Panc1 (cell line): ENCODE measurements at regions not wholly inside any gene's neighbourhood (a gene's known extent, or its start where the extent isn't known, plus 50 kb on each side); places are given as distances from the start of the nearest gene placed in this dataset.
"Not testable (repeated sequence)": the region's sequence is repeated elsewhere in the genome, so short reads cannot be mapped to it uniquely, and the experiment has no call there.

ENCODE experiments used
- ATAC-seq: fragments of 200-7000 bp; cut with Tn5 transposase; 2 replicates; pipeline ENCODE4 v1.9.1; 2020; ENCODE audit warnings: mild to moderate bottlenecking, moderate library complexity
- BruUV-seq: library from RNA; stranded (reverse); fragments of 400-500 nt; replicated peaks from 2 replicates; lab custom pipeline; 2021; lab: Mats Ljungman, UMichigan
- CTCF ChIA-PET: fragments of 300-600 bp; sonication (Branson Sonifier 250); formaldehyde crosslinking; loops from one replicate; lab custom pipeline; 2022; ENCODE audit warnings: antibody characterized with exemption; lab: Charles Lee
- POLR2A ChIA-PET: fragments of 300-600 bp; sonication (Branson Sonifier 250); formaldehyde crosslinking; loops from one replicate; lab custom pipeline; 2022; ENCODE audit warnings: antibody characterized with exemption; lab: Charles Lee
- DNase-seq: peaks from one replicate; pipeline ENCODE4 v3.0.0-alpha.2; 2010; ENCODE audit warnings: low read depth, low spot score
- H3K27ac ChIP-seq: 2 replicates; pipeline ENCODE4 v1.5.1; 2011; ENCODE audit warnings: mild to moderate bottlenecking, low read length, inconsistent platforms
- H3K27me3 ChIP-seq: fragments of 200-500 bp; sonication (Bioruptor generic); 2 replicates; pipeline ENCODE4 v1.6.0; 2014; ENCODE audit warnings: low read length, inconsistent platforms; ENCODE audit not compliant: control insufficient read depth, insufficient read depth
- H3K36me3 ChIP-seq: fragments of 200-500 bp; sonication (Bioruptor generic); 2 replicates; pipeline ENCODE4 v1.5.1; 2014; ENCODE audit warnings: inconsistent platforms, mild to moderate bottlenecking, low read length, moderate library complexity; ENCODE audit not compliant: control insufficient read depth, insufficient read depth
- H3K4me1 ChIP-seq: 2 replicates; pipeline ENCODE4 v1.5.1; 2011; ENCODE audit warnings: inconsistent platforms, mild to moderate bottlenecking, low read length, moderate library complexity; ENCODE audit not compliant: control insufficient read depth, insufficient read depth
- H3K4me3 ChIP-seq, 2 experiments: 2 replicates each; pipeline ENCODE4 v1.5.1; 2011 to 2012; ENCODE audit warnings: low read depth in 2 of 2, low read length in 2 of 2, mild to moderate bottlenecking in 2 of 2, inconsistent platforms in 1 of 2, moderate library complexity in 1 of 2
- H3K9me3 ChIP-seq: fragments of 200-500 bp; sonication (Bioruptor generic); 2 replicates; pipeline ENCODE4 v1.5.1; 2014; ENCODE audit warnings: low read depth, mild to moderate bottlenecking, inconsistent platforms, low read length, moderate library complexity; ENCODE audit not compliant: control insufficient read depth, insufficient read depth
- CTCF ChIP-seq: fragments of 450-650 bp; IDR thresholded peaks from 2 replicates; pipeline ENCODE4 v1.5.1; 2017; ENCODE audit warnings: mild to moderate bottlenecking
- POLR2AphosphoS5 ChIP-seq: IDR thresholded peaks from 2 replicates; pipeline ENCODE4 v1.6.1; 2012; ENCODE audit warnings: mild to moderate bottlenecking, low read depth, low read length, moderate library complexity
- REST ChIP-seq, 2 experiments: IDR thresholded peaks; 2 replicates each; pipeline ENCODE4 v1.6.1; 2011 to 2012; ENCODE audit warnings: low read depth in 2 of 2, control low read depth in 1 of 2, low read length in 1 of 2, mild to moderate bottlenecking in 1 of 2, moderate library complexity in 1 of 2; ENCODE audit not compliant: insufficient read depth in 1 of 2
- SIN3A ChIP-seq: IDR thresholded peaks from 2 replicates; pipeline ENCODE4 v1.6.1; 2012; ENCODE audit warnings: low read depth, mild to moderate bottlenecking, low read length, moderate library complexity, borderline replicate concordance; ENCODE audit not compliant: insufficient read depth
- TCF7L2 ChIP-seq: IDR thresholded peaks from 2 replicates; pipeline ENCODE4 v1.6.1; 2011; ENCODE audit warnings: mild to moderate bottlenecking, low read depth, low read length, inconsistent platforms
- in situ Hi-C: cut with HindIII; loops from 2 replicates; pipeline ENCODE4 v1.10.0; 2016; ENCODE audit warnings: low sequenced_read_pairs, low pct_unique_long_range_greater_than_20kb
- intact Hi-C: fragments of 100-400 bp; cut with micrococcal nuclease; formaldehyde crosslinking; loops from one replicate; pipeline ENCODE4 v1.10.0; 2022; ENCODE audit not compliant: unreplicated experiment

- Histone ChIP-seq H3K27me3 (no peaks in the 10 kb centered on the region; the same call in 1 of the 2 replicates), H3K36me3 (no peaks in the 10 kb centered on the region), H3K9me3 (no peaks in the 10 kb centered on the region), H3K4me3 (no peak overlapping the region), H3K27ac (no peak overlapping the region), H3K4me1 (no peaks in the 10 kb centered on the region)
- no TSS peak for BruUV-seq
- intact Hi-C loops = no loop called here
- CTCF ChIA-PET = no interaction called here
- TF ChIP-seq TCF7L2 = no peak
- in situ Hi-C loops = no loop called here
- ATAC-seq (no peak), DNase-seq (no peak)
- POLR2A ChIA-PET = no interaction called here
These were observed 248.3 kb upstream of the KAZN start for GRCh38 chr1:14350197-14350596.

- DNase-seq (no peak), ATAC-seq (no peak)
- POLR2A ChIA-PET = no interaction called here
- no peak for TF ChIP-seq POLR2AphosphoS5
- no peaks in the 10 kb centered on the region for H3K36me3 ChIP-seq
- H3K27ac ChIP-seq = no peak overlapping the region
- no peaks in the 10 kb centered on the region for H3K9me3 ChIP-seq
- BruUV-seq = no TSS peak
- CTCF ChIA-PET = no interaction called here
- no peaks in the 10 kb centered on the region for H3K4me1 ChIP-seq
- no peaks in the 10 kb centered on the region; the same call in 1 of the 2 replicates for H3K27me3 ChIP-seq
- no peak overlapping the region for H3K4me3 ChIP-seq
- intact Hi-C loops = no loop called here
- in situ Hi-C loops = no loop called here
These were observed 245.6 kb upstream of the KAZN start for GRCh38 chr1:14352897-14353296.

- CTCF ChIA-PET, DNase-seq, intact Hi-C loops, H3K36me3 ChIP-seq, POLR2A ChIA-PET, H3K4me1 ChIP-seq, in situ Hi-C loops, BruUV-seq, H3K9me3 ChIP-seq, H3K27ac ChIP-seq, H3K27me3 ChIP-seq, H3K4me3 ChIP-seq: not testable (repeated sequence)
- ATAC-seq = 0 out of 2 replicates have a peak, but pooled peaks have one; percentile 34
These were observed 237.5 kb upstream of the KAZN start for GRCh38 chr1:14361005-14361404.

GRCh38 chr1:14362331-14362730 is 236.2 kb upstream of the KAZN start:
- no TSS peak for BruUV-seq
- ATAC-seq = no peak
- no peak for TF ChIP-seq TCF7L2
- no peak for TF ChIP-seq REST (IDR thresholded peaks at IDR 0.05; ENCODE audit: insufficient read depth in 1 of 2, low read depth in 2 of 2, low read length in 1 of 2)
- no peak for TF ChIP-seq SIN3A
- TF ChIP-seq POLR2AphosphoS5 = no peak
- no peak for TF ChIP-seq CTCF
- Histone ChIP-seq H3K36me3 (no peaks in the 10 kb centered on the region), H3K4me3 (no peak overlapping the region), H3K27ac (no peak overlapping the region), H3K9me3 (no peaks in the 10 kb centered on the region), H3K4me1 (no peaks in the 10 kb centered on the region), H3K27me3 (no peaks in the 10 kb centered on the region)
- DNase-seq = no peak
- ChIA-PET CTCF (no interaction called here), POLR2A (no interaction called here)
- intact Hi-C loops = no loop called here
- in situ Hi-C loops = no loop called here
